ENCODE measurements at regions not wholly inside any gene's neighbourhood (a gene's known extent, or its start where the extent isn't known, plus 50 kb on each side); places are given as distances from the start of the nearest gene placed in this dataset.

DNA sequence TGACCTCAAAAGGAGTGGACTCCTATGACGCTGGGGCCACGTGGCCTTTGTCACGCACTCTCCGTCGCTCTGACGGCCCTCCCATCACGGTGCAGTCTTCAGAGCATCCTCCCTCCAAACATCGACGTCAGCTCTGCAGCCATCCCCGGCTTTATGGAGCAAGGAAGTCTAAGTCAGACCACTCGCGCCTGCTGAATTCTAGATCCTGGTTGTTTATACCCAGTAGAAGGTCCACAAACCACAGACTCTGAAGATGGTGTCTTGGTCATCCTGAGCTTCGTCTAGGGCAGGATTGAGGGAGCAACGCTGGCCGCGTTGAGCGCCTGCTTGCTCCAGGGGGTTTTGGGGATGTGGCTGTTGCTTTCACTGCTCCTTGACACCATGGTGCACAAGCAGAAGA lies 228.0 kb upstream of the SALL3 start:
- TF ChIP-seq, protein P1, sequence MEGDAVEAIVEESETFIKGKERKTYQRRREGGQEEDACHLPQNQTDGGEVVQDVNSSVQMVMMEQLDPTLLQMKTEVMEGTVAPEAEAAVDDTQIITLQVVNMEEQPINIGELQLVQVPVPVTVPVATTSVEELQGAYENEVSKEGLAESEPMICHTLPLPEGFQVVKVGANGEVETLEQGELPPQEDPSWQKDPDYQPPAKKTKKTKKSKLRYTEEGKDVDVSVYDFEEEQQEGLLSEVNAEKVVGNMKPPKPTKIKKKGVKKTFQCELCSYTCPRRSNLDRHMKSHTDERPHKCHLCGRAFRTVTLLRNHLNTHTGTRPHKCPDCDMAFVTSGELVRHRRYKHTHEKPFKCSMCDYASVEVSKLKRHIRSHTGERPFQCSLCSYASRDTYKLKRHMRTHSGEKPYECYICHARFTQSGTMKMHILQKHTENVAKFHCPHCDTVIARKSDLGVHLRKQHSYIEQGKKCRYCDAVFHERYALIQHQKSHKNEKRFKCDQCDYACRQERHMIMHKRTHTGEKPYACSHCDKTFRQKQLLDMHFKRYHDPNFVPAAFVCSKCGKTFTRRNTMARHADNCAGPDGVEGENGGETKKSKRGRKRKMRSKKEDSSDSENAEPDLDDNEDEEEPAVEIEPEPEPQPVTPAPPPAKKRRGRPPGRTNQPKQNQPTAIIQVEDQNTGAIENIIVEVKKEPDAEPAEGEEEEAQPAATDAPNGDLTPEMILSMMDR (IDR thresholded peaks at IDR 0.05; ENCODE audit: low read depth, low read length): no peak
- no peak for TF ChIP-seq EZH2phosphoT487 (IDR thresholded peaks at IDR 0.05; ENCODE audit: low read depth)
